Astrocyte of the spinal cord (primary cell): ENCODE measurements at regions not wholly inside any gene's neighbourhood (a gene's known extent, or its start where the extent isn't known, plus 50 kb on each side); places are given as distances from the start of the nearest gene placed in this dataset.

Experiments
- DNase-seq: peaks from one replicate; pipeline ENCODE4 v3.0.0; 2011; ENCODE audit warnings: low read depth, low spot score
- H3K4me3 ChIP-seq: 2 replicates; pipeline ENCODE4 v1.5.1; 2011; ENCODE audit warnings: low read depth, mild to moderate bottlenecking, low read length, moderate library complexity
- CTCF ChIP-seq: IDR thresholded peaks from 2 replicates; pipeline ENCODE4 v1.5.1; 2012; ENCODE audit warnings: low read depth, mild to moderate bottlenecking, low read length, inconsistent platforms
- in situ Hi-C: cut with HindIII; loops from 2 replicates; pipeline ENCODE4 v1.10.0; 2017; ENCODE audit warnings: low sequenced_read_pairs

GRCh38 chr17:14827396-14827919, 437.7 kb downstream of the PMP22 start:
- no peak for TF ChIP-seq CTCF
- in situ Hi-C loops = no loop called here
- no peak overlapping the region for H3K4me3 ChIP-seq
- no peak for DNase-seq

- H3K4me3 ChIP-seq = no peak overlapping the region
- DNase-seq = no peak
- TF ChIP-seq CTCF = no peak
- in situ Hi-C loops = no loop called here
Observed at GRCh38 chr17:14826358-14826757, 438.8 kb downstream of the PMP22 start.

GRCh38 chr17:14818469-14818868, 446.7 kb downstream of the PMP22 start:
- in situ Hi-C loops = no loop called here
- no peak overlapping the region for H3K4me3 ChIP-seq
- DNase-seq = no peak
- no peak for TF ChIP-seq CTCF

GRCh38 chr17:14815079-14815478, 450.0 kb downstream of the PMP22 start:
- no peak for TF ChIP-seq CTCF
- no peak overlapping the region for H3K4me3 ChIP-seq
- in situ Hi-C loops = no loop called here
- no peak for DNase-seq

GRCh38 chr17:14813649-14814370, 451.3 kb downstream of the PMP22 start:
- no peak for TF ChIP-seq CTCF
- DNase-seq = no peak
- in situ Hi-C loops = no loop called here
- H3K4me3 ChIP-seq = no peak overlapping the region

GRCh38 chr17:14808425-14808824, 456.7 kb downstream of the PMP22 start:
- H3K4me3 ChIP-seq = no peak overlapping the region
- in situ Hi-C loops = no loop called here
- no peak for TF ChIP-seq CTCF
- no peak for DNase-seq
